Activated T-cell treated with anti-CD3 and anti-CD28 coated beads for 24 hours (primary cell): ENCODE measurements at regions not wholly inside any gene's neighbourhood (a gene's known extent, or its start where the extent isn't known, plus 50 kb on each side); places are given as distances from the start of the nearest gene placed in this dataset.
"Not testable (repeated sequence)": the region's sequence is repeated elsewhere in the genome, so short reads cannot be mapped to it uniquely, and the experiment has no call there.

Source experiments
- DNase-seq: peaks from one replicate; pipeline ENCODE4 v3.0.0-alpha.2; 2020; ENCODE audit warnings: low read depth

GRCh38 chr6:144476286-144476685 is 191.2 kb downstream of the UTRN start:
- DNase-seq = no peak

DNA sequence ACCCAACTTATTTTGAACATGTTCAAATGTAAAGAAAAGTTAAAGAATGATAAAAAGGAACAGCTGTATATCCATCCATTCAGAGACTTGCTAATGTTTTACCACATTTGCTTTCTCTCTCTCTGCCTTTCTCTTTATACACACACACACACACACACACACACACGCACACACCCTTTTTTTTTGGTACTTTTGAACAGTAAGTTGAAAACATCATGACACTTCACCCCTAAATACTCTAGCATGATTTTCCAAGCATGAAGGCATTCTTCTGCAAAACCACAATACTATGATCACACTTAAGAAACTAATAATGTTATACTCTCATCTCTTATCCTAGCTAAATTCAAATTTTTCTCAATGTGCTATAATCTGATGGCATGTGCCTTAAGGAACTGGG is 192.3 kb downstream of the UTRN start:
- DNase-seq = no peak

- no peak for DNase-seq
Observed at GRCh38 chr6:144477856-144478255, 192.7 kb downstream of the UTRN start.

DNA sequence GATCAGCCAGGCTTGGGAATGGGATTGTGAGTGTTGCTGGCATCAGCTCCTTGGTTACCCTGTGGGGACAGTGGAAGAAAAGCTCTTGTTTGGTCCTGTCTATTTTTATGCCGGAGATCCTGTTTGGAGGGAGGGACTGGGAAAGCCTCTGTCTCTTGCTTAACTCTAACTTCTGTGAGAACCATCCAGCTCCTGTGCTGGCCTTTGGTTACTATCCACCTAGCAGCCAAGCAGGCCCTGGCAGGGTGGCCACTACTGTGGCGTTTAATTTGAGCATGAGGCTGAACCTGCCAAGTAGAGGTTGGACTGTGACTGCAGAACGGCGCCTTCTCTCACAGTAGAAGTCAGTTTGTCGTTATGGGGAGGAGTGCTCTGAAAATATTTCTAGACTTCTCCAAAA is 193.3 kb downstream of the UTRN start:
- DNase-seq = no peak

DNA sequence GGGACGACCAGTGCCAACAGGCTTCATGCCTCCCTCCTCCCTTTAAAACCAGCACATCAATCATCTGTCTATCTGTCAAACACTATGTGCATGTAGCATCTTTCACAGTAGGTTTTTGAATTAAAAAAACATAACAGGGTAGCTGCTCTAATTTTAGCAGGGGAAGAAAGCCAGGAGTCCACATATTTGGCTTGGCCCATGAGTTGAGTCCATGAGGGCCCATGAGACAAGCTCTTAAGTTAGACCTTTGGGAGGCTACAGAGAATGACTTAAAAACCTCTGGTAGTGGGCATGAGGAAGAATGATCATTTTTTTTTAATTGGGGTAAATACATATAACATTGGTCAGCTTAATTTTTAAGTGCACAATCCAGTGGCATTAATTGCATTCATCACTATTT is 194.9 kb downstream of the UTRN start:
- no peak for DNase-seq

- DNase-seq = no peak
Observed at GRCh38 chr6:144480473-144480872, 195.3 kb downstream of the UTRN start.

GRCh38 chr6:144481527-144481926 is 196.4 kb downstream of the UTRN start:
- no peak for DNase-seq

DNA sequence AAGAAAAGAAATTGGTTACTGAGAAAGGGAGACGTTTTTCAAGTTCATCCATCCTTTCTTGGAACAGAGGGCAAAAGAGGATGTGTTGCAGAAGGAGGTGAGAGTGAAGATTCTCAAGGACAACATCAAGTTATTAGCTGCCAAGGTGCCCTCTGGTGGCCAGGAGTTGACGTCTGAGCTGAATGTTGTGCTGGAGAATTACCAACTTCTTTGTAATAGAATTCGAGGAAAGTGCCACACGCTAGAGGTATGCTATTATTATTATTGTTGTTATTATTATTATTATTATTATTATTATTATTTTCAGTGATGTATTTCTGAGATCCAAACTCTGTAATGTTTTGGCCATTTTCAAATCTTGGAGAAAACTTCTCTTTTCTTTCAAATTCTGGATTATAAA is 197.0 kb downstream of the UTRN start:
- DNase-seq = peak; percentile 59

GRCh38 chr6:144485531-144485930 is 200.4 kb downstream of the UTRN start:
- DNase-seq = no peak

GRCh38 chr6:144488590-144488989 is 203.5 kb downstream of the UTRN start:
- no peak for DNase-seq

DNA sequence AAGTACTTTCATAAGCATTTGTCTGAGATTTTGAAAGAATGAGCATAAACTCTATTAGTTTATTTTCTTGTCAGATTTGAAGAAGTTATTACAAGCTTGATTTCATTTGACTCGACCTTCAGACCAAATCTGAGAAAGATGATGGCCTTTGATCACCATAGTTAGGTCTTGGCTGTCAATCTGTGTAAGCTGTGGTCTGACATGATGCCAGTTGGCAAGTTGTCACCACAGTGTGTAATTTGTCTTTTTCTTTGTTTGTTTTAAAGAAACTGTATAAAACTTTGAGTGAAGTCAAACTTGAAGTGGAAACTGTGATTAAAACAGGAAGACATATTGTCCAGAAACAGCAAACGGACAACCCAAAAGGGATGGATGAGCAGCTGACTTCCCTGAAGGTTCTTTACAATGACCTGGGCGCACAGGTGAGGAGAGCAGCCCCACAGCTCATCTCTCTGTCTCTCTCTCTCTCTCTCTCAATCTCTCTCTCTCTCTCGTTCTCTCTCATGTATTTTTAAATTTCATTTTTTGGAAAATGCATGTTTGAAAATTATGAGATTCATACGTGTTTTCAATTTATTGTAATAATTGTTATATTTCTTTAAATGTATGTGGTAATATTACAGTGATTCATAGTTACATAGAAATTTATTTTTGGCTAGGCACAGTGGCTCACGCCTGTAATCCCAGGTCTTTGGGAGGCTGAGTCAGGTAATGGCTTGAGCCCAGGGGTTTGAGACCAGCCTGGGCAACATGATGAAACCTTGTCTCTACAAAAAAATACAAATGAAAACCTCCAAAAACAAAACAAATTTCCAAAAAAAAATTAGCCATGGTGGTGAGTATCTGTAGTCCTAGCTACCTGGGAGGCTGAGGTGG is 208.1 kb downstream of the UTRN start:
- no peak for DNase-seq

GRCh38 chr6:144495076-144495475 is 209.9 kb downstream of the UTRN start:
- DNase-seq = not testable (repeated sequence)

DNA sequence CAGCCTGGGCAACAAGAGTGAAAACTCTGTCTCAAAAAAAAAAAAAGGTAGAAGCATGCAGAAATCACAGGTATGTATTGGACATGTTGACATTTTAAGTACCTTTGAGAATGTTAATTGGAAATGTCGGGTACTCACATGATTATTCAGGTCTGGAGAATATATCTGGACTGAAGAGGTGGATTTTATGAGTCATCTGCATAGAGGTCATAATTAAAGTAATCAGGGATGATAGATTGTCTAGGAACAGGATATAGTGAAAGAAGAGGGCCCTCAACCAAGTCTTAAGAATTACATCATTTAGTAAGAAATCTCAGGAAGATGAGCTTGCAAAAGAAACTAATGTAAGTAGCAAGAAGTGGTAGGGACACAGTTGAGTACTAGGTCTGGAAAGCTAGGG is 212.5 kb downstream of the UTRN start:
- DNase-seq = no peak

- DNase-seq = no peak
Observed at GRCh38 chr6:144500892-144501291, 215.8 kb downstream of the UTRN start.

DNA sequence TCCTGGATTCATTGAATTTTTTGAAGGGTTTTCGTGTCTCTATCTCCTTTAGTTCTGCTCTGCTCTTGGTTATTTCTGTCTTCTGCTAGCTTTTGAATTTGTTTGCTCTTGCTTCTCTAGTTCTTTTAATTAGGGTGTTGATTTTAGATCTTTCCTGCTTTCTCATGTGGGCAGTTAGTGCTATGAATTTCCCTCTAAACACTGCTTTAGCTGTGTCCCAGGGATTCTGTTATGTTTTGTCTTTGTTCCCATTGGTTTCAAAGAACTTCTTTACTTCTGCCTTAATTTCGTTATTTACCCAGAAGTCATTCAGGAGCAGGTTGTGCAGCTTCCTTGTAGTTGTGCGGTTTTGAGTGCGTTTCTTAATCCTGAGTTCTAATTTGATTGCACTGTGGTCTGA is 220.1 kb downstream of the UTRN start:
- DNase-seq = not testable (repeated sequence)

DNA sequence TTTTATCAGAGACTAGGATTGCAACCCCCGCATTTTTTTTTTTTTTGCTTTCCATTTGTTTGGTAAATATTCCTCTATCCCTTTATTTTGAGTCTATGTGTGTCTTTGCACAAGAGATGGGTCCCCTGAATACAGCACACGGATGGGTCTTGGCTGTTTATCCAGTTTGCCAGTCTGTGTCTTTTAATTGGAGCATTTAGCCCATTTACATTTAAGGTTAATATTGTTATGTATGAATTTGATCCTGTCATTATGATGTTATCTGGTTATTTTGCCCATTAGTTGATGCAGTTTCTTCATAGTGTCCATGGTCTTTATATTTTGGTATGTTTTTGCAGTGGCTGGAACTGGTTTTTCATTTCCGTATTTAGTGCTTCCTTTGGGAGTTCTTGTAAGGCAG is 220.9 kb downstream of the UTRN start:
- not testable (repeated sequence) for DNase-seq

DNA sequence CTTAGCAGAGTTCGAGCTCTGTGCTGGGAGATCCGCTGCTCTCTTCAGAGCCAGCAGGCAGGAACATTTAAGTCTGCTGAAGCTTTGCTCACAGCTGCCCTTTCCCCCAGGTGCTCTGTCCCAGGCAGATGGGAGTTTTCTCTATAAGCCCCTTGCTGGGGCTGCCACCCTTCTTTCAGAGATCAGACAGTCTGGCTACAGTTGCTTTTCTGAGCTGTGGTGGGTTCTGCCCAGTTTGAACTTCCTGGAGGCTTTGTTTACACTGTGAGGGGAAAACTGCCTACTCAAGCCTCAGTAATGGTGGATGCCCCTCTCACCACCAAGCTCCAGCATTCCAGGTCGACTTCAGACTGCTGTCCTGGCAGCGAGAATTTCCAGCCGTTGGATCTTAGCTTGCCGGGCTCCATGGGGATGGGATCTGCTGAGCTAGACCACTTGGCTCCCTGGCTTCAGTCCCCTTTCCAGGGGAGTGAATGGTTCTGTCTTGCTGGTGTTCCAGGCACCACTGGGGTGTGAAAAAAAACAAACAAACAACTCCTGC is 222.7 kb downstream of the UTRN start:
- not testable (repeated sequence) for DNase-seq

DNA sequence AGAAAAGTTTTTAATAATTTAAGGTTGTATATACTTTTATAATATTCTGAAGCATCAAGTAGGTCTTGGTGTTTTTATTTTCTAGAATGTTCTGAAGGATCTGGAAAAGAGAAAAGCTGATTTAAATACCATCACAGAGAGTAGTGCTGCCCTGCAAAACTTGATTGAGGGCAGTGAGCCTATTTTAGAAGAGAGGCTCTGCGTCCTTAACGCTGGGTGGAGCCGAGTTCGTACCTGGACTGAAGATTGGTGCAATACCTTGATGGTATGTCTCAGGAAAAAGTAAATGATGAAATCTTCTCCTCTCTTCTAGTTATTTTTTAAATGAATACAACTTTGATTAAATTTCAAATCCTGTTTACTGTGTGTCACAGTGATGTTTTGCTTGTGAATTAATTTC is 225.7 kb downstream of the UTRN start:
- DNase-seq = no peak

DNA sequence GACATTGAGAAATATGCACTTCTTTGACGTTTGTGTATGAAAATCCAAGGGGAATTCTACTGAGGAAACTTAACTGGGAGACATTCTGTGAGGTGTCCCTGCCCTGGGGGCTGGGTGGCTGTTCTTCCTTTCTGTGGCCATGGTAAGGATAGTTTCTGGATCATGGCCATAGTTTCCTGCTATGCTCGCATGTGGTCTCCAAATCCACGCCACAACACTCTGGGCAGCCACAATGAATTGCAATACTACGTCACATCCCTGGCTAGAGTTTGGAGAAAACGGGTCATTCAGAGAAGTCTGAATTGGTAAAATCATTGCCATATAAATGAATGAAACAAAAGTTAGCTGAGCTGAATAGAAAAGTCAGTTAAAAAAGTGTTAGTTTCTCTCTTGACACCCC is 230.6 kb downstream of the UTRN start:
- no peak for DNase-seq

DNA sequence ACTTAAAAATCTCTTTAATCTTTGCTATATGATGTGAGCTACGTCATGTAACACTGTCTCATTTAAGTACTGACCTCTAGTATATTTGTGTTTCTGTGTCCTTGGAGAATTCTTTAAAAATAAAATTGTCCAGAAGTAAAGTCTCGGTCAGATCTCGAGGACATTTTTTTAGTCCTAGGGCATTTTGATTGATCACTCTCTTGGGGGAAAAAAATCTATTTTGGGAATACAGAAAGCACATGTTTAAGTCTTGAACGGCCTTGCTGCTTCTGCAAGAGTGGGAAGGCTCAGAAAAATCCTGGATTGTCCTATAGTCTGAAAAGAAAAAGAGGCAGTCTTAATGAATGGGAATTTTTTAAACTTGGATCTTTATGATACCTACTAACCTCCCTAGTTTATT is 234.3 kb downstream of the UTRN start:
- no peak for DNase-seq

DNA sequence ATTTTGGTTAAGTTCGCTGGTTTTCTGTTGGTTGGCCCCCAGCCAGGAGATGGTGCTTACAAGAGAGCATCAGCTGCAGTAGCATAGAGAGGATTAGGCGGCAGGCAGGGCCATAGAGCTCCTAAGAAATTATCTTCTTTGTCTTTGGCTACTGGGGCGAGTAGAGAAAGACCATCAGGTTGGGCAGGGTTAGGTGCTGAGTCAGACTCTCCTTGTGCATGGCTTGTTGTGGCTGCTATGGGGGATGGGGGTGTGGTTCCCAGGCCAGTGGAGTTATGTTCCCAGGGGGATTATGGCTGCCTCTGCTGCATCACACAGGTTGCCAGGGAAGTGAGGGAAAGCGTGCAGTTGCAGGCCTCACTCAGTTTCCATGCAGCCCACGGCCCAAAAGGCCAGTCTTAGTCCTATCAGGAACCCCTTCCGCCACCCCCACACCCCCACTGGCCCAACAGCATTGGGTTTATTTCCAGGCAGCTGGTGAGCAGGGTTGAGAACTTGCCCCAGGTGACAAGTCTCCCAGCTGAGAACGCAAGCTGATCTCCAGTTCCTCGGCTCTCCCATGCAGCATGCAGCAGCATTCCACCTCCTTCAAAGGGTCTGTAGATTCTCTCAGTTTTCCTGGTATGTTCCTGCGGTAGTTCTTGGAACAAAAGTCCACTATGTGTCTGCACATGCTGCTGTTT is 243.7 kb downstream of the UTRN start:
- DNase-seq = no peak

- DNase-seq = no peak
Observed at GRCh38 chr6:144530118-144530517, 245.0 kb downstream of the UTRN start.

DNA sequence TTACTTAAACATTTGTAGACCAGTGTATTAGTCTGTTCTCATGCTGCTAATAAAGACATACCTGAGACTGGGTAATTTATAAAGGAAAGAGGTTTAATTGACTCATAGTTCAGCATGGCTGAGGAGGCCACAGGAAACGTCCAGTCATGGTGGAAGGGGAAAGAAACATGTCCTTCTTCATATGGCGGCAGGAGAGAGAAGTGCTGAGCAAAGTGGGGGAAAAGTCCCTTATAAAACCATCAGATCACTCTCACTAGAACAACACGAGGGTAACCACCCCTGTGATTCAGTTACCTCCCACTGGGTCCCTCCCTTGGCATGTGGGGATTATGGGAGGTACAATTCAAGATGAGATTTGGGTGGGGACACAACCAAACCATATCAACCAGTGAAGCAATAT is 247.1 kb downstream of the UTRN start:
- not testable (repeated sequence) for DNase-seq
